HG03565 (cell line): ENCODE measurements at regions not wholly inside any gene's neighbourhood (a gene's known extent, or its start where the extent isn't known, plus 50 kb on each side); places are given as distances from the start of the nearest gene placed in this dataset.

Source experiments
- ATAC-seq: cut with Tn5 transposase; IDR thresholded peaks from one replicate; pipeline ENCODE4 v1.9.1; 2021; ENCODE audit warnings: mild to moderate bottlenecking, moderate library complexity; ENCODE audit not compliant: unreplicated experiment

- ATAC-seq, result no peak
Observed at GRCh38 chr4:41358647-41359421, 102.1 kb downstream of the UCHL1 start.

GRCh38 chr4:41359422-41359775, 102.7 kb downstream of the UCHL1 start:
- ATAC-seq, result no peak

GRCh38 chr4:41359836-41360213, 103.1 kb downstream of the UCHL1 start:
- no peak for ATAC-seq

- ATAC-seq, result no peak
Observed at GRCh38 chr4:41360214-41360920, 103.6 kb downstream of the UCHL1 start.

GRCh38 chr4:41360921-41361793, 104.4 kb downstream of the UCHL1 start:
- ATAC-seq, result no peak

- no peak for ATAC-seq
Observed at GRCh38 chr4:41361794-41362526, 105.2 kb downstream of the UCHL1 start.

GRCh38 chr4:41362621-41363383, 106.1 kb downstream of the UCHL1 start:
- ATAC-seq, result no peak

- ATAC-seq, result no peak
Observed at GRCh38 chr4:41363384-41363981, 106.8 kb downstream of the UCHL1 start.

- no peak for ATAC-seq
Observed at GRCh38 chr4:41364876-41365275, 108.1 kb downstream of the UCHL1 start.

GRCh38 chr4:41365681-41366080, 109.0 kb downstream of the UCHL1 start:
- no peak for ATAC-seq

GRCh38 chr4:41366911-41367517, 110.3 kb downstream of the UCHL1 start:
- ATAC-seq, result no peak

GRCh38 chr4:41369680-41370079, 113.0 kb downstream of the UCHL1 start:
- ATAC-seq, result no peak

GRCh38 chr4:41373221-41373620, 116.5 kb downstream of the UCHL1 start:
- no peak for ATAC-seq

GRCh38 chr4:41374490-41374889, 117.8 kb downstream of the UCHL1 start:
- ATAC-seq, result no peak

- ATAC-seq, result no peak
Observed at GRCh38 chr4:41375561-41375960, 118.8 kb downstream of the UCHL1 start.

- no peak for ATAC-seq
Observed at GRCh38 chr4:41377196-41377595, 120.5 kb downstream of the UCHL1 start.

GRCh38 chr4:41379230-41379629, 122.5 kb downstream of the UCHL1 start:
- no peak for ATAC-seq

GRCh38 chr4:41380511-41381157, 123.9 kb downstream of the UCHL1 start:
- ATAC-seq, result no peak

GRCh38 chr4:41381384-41381783, 124.7 kb downstream of the UCHL1 start:
- no peak for ATAC-seq
